NCI-H748 treated with DMSO at 0.1 percent for 48 hours (cell line): ENCODE measurements at regions not wholly inside any gene's neighbourhood (a gene's known extent, or its start where the extent isn't known, plus 50 kb on each side); places are given as distances from the start of the nearest gene placed in this dataset.

Experiments
- DNase-seq: peaks from one replicate; lab custom pipeline; 2025; lab: John Stamatoyannopoulos, UW

- no peak for DNase-seq
Measured at GRCh38 chr5:152995214-152995725, 495.2 kb upstream of the GRIA1 start.

GRCh38 chr5:153005711-153006110 is 484.8 kb upstream of the GRIA1 start:
- DNase-seq, result no peak

GRCh38 chr5:153006681-153007080 is 483.8 kb upstream of the GRIA1 start:
- DNase-seq, result no peak

GRCh38 chr5:153014194-153014593 is 476.3 kb upstream of the GRIA1 start:
- no peak for DNase-seq

- DNase-seq, result no peak
Measured at GRCh38 chr5:153018121-153018520, 472.3 kb upstream of the GRIA1 start.

- no peak for DNase-seq
Measured at GRCh38 chr5:153030755-153031725, 459.4 kb upstream of the GRIA1 start.

- no peak for DNase-seq
Measured at GRCh38 chr5:153039501-153039900, 451.0 kb upstream of the GRIA1 start.

- no peak for DNase-seq
Measured at GRCh38 chr5:153043886-153044285, 446.6 kb upstream of the GRIA1 start.

- DNase-seq, result no peak
Measured at GRCh38 chr5:153050496-153051179, 439.8 kb upstream of the GRIA1 start.

- DNase-seq, result no peak
Measured at GRCh38 chr5:153066281-153066680, 424.2 kb upstream of the GRIA1 start.

GRCh38 chr5:153067869-153068268 is 422.6 kb upstream of the GRIA1 start:
- no peak for DNase-seq

GRCh38 chr5:153079396-153079795 is 411.1 kb upstream of the GRIA1 start:
- DNase-seq, result no peak

GRCh38 chr5:153080940-153081339 is 409.5 kb upstream of the GRIA1 start:
- DNase-seq, result no peak

GRCh38 chr5:153081385-153081784 is 409.1 kb upstream of the GRIA1 start:
- DNase-seq, result peak; percentile 34

- no peak for DNase-seq
Measured at GRCh38 chr5:153084511-153084910, 406.0 kb upstream of the GRIA1 start.

- DNase-seq, result peak; percentile 8
Measured at GRCh38 chr5:153086486-153086885, 404.0 kb upstream of the GRIA1 start.

GRCh38 chr5:153088538-153088937 is 401.9 kb upstream of the GRIA1 start:
- DNase-seq, result no peak

- no peak for DNase-seq
Measured at GRCh38 chr5:153094333-153094732, 396.1 kb upstream of the GRIA1 start.

- no peak for DNase-seq
Measured at GRCh38 chr5:153096381-153096780, 394.1 kb upstream of the GRIA1 start.

- DNase-seq, result no peak
Measured at GRCh38 chr5:153099328-153099727, 391.1 kb upstream of the GRIA1 start.

- DNase-seq, result no peak
Measured at GRCh38 chr5:153101235-153102180, 389.0 kb upstream of the GRIA1 start.

- no peak for DNase-seq
Measured at GRCh38 chr5:153116916-153117315, 373.6 kb upstream of the GRIA1 start.
